GM18498 (cell line): ENCODE measurements at regions not wholly inside any gene's neighbourhood (a gene's known extent, or its start where the extent isn't known, plus 50 kb on each side); places are given as distances from the start of the nearest gene placed in this dataset.

Experiments used
- ATAC-seq: cut with Tn5 transposase; IDR thresholded peaks from one replicate; pipeline ENCODE4 v1.9.1; 2021; ENCODE audit warnings: mild to moderate bottlenecking, moderate library complexity; ENCODE audit not compliant: unreplicated experiment

- no peak for ATAC-seq
Observed at GRCh38 chr10:83164156-83164555, 975.2 kb upstream of the GHITM start.

DNA sequence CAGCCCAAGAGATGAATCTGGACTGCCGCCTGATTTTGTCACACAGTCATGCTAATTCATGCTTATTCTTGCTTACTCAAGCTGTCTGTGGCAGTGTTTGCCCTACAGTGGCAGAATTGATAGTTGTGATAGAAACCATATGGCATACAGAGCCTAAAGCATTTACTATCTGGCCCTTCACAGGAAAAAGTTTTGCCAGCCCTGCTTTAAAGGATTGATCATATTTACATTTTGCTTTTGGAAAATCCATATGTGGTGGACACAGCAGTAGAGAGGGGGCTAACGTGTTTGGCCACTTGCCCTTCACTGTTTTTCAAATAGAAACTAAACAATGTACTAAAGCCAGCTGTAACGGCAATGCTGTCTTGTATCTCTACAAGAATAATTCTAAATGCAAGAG is 974.0 kb upstream of the GHITM start:
- no peak for ATAC-seq

DNA sequence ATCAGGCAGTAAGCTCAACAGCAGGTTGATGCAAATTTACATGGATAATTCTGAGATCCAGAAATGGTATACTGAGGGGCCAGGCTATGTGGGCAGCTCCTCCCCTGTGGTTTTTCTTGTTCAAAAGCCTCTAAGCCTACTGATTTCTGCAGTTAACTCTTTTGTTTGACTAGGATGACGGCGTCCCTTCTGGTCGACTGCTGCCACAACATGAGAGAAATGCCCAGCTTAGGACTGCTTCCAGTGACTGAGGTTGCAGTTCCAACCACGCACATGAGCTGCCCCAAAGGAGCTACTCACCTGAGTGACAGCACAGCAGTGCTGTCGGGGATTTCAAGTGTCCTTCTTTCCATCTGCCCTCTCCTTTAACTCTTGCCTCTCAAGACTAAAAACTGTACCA is 973.0 kb upstream of the GHITM start:
- no peak for ATAC-seq

DNA sequence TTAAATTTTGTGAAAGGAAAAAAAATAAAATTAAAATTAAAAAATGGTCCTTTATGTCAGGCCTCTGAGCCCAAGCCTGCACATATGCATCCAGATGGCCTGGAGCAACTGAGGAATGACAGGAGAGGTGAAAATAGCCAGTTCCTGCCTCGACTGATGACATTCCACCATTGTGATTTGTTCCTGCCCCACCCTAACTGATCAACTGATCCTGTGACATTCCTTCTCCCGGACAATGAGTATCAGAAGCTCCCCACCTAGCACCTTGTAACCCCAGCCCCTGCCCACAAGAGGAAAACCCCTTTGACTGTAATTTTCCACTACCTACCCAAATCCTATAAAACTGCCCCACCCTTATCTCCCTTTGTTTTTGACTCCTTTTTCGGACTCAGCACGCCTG is 972.2 kb upstream of the GHITM start:
- ATAC-seq, result no peak

DNA sequence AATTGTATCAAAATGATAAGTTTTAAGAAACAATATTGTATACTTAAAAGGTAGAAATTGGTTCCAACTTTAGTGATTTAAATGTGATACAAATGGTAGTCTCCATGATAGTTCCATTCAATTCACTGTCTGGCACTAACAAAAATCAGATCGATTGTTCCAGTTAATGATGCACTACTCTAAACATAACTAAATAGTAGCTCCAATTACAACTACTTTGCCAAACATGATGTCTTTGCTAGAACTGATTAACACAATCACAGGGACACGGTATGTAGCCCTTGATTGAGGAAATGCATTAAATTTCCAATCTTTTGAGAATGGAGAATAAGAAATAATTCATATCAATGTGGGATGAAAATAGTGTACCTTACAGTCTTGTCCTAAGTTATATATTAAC is 962.4 kb upstream of the GHITM start:
- ATAC-seq, result no peak

DNA sequence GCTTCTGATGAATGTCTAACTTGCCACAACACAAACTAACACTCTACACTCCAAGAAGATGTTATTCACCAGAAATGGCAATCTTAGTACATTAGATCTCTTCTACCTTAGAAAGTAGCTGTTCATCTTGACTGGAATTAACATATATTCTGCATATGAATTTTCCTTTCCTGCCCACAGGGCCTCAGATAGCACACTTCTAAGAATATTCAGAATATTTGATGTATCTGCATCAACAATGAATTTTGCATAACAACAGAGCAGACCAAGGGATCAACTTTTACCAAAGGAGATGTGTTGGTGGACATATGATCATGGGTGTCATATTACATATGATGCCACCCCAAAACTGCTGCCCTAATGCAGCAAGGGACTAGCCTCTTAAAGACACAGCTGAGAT is 960.8 kb upstream of the GHITM start:
- no peak for ATAC-seq

DNA sequence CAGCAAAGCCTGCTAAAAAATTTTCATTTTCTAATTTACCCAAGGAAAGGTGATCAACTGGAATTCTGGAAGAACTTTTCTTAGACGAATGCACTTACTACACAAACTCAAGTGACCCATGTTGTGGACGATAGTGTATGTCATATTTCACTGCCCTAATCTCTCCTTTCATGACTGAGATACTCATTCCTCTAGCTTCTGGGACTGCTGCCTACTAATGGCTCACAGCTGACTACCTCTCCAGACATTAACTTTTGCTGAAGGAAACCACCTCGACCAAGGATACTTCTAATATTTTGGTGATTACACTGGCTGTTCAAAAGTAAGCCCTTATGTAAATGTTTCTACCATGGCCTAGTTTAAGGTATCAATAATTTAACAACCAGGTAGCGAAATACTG is 959.9 kb upstream of the GHITM start:
- ATAC-seq, result no peak

GRCh38 chr10:83182076-83182475 is 957.2 kb upstream of the GHITM start:
- no peak for ATAC-seq

- no peak for ATAC-seq
Observed at GRCh38 chr10:83184641-83185040, 954.7 kb upstream of the GHITM start.

DNA sequence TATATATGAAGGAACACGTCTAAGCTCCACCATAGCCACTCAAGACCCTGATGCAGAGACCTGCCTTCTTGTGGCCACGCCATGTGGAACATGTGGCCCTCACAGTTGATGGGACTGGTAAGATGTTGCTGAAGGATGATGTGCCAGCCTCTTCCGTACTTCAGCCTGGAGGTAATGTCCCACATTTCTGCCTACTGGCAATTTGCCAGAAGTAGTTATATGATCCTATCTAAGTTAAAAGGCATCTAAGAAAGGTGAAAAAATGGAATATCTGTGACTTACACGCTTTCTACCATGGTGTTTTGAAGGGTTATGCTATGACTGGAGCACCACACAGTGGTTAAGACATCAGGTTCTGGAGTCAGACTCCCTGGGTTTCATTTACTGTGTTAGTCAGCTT is 948.7 kb upstream of the GHITM start:
- ATAC-seq, result no peak

DNA sequence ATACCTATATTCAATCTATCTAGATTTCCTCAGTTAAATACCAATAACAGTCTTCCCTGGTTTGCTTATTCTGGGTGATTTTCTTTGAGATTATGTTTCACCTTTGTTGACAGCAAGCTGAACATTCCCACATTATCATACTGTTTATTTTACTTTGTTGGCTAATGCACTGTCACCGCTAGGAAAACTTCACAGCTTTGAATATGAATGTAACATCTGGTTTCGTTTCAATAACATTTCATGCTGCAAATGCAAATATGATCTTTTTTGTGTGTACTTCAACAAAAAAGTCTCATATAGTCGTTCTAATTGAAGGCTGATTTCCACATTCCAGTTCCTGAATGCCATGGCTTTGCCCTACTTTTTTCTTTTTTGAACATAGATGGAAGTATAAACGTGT is 946.3 kb upstream of the GHITM start:
- no peak for ATAC-seq

GRCh38 chr10:83195021-83195420 is 944.3 kb upstream of the GHITM start:
- ATAC-seq, result no peak

- ATAC-seq, result no peak
Observed at GRCh38 chr10:83199374-83199773, 939.9 kb upstream of the GHITM start.

DNA sequence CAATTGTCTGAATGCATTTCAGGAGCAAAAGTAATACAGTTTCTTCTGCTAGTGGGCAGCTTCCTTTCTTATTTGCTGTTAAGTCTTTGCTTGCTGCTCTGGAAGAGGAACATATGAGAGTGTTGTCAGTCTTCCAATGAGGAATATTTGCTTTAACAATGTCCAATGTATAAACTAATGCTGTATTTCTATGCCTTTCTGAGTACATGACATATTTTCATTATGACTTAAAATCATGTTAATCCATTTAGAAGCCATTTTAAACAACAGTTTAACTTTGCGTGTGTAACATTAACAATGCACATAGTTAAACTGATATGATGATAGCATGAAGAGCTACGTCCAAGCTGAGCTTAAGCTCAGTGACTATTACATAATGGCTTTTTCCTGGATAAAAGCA is 933.4 kb upstream of the GHITM start:
- ATAC-seq, result no peak

DNA sequence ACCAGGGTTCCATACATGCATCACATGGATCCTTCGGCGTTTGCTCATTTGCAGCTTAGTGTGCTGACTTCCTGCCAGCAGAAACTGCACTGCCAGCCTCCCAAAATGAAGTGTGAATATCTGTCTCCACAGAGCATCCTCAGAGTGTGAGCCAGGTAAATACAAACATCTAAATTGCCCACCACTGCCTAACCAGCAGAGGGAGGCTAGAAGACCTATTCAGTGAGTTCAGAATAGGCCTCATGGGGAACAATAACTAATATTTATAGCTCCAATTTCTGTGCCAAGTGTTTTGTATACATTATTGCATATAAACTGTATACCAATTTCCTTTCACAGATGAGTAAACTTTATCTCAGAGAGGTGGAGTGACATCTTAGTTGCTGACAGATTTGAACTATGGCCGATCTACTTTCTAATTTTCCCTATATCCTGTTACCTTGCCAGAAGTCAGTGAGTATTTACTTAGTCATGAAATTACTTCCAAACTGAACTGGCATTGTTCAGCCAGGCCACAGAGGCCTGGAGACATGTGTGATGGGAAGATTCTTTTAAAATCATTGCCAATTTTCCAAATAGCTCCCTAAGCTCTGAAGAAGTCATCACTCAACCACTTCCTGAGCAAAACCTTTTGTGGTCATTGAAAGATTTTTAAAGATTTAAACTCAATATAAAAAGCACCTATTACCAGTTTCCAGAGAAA is 926.5 kb upstream of the GHITM start:
- ATAC-seq, result no peak

GRCh38 chr10:83214136-83214535 is 925.2 kb upstream of the GHITM start:
- ATAC-seq, result no peak

DNA sequence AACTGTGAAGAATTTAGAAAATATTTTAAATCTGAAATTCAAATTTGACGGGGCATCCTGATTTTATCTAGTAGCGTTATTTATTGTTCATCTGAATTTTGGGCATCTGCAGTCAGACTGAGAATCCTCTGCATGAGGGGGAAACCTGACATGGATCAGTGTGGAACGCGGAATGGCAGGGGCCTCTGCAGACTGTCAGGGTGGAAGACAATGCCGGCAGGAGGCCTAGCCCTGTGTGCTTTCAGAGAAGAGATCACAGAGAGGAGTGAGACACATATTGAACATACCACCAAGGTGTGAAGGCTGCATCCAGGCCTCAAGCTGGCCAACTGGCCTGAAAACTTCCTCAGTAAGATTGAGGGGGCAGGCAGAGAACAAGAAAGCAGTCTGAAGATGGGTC is 921.1 kb upstream of the GHITM start:
- no peak for ATAC-seq

- no peak for ATAC-seq
Observed at GRCh38 chr10:83222300-83222699, 917.0 kb upstream of the GHITM start.

DNA sequence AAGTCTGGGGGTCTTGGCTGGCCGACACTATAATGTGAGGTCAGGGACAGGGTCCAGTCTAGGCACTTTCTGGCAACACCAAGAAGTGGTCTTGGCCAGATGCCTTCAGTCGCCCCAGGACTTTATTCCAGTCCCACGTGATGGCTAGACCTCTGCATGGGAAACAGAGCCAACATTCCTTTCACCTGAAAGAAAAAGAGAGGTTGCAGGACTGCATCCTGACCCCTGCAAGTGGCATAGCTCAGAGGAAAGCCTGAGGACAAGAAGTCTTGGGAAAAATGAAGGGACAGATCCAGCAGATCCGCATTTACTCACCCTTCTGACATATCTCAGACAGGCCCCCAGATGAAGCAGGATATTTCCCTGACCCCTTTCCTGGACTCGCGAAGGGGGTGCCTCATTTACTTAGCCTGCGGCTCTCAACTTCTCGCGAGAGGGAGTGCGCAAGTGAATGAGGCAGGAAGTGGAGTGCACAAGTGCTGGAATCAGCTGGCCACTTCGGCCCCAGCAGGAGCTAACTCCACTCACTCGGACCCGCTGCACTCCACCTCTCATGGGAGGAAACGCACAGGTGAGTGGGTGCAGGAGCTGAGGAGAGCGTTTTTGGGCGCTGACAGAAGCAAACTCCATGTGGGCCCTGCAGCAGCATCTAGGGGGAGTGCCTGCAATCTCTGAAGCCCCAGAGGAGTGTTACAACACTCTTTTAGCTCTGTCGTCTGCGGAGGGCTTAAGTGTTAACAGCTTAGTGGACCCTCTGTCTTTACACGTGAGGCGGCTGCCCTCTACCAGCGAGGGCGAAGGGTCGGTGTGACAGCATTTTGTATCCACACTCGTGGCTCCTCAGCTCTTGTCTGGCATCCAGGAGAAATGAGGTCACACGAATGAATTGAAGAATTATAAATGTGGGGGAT is 916.2 kb upstream of the GHITM start:
- ATAC-seq, result no peak

- no peak for ATAC-seq
Observed at GRCh38 chr10:83225781-83226180, 913.5 kb upstream of the GHITM start.

DNA sequence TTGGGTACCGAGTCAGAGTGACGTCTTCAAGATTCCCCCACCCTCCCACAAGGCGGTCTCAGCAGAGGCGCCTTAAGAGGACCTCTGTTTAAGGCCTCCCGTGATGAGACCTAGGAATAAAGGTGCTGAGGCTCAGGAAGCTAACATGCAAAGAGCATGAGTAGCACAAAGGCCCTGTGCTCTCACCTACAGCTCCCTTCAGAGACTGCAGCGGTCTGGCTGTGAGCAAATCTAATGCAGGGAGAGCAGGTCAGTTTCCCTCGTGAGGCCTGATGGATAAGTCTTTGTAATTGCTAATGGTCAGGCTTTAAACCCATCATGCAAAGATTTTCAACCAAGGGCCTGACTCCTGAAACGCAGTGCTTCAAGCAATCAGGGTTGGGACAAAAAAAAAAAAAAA is 909.3 kb upstream of the GHITM start:
- no peak for ATAC-seq

GRCh38 chr10:83233691-83234090 is 905.6 kb upstream of the GHITM start:
- no peak for ATAC-seq
